Neuronal stem cell (in vitro differentiated cells): ENCODE measurements at regions not wholly inside any gene's neighbourhood (a gene's known extent, or its start where the extent isn't known, plus 50 kb on each side); places are given as distances from the start of the nearest gene placed in this dataset.

Experiments
- DNase-seq: peaks from one replicate; pipeline ENCODE4 v3.0.0-alpha.2; 2013; ENCODE audit warnings: low spot score
- H2AFZ ChIP-seq: one replicate; pipeline ENCODE4 v1.6.1; 2013; ENCODE audit warnings: mild to moderate bottlenecking, low read length, inconsistent platforms
- H2AK5ac ChIP-seq: 2 replicates; pipeline ENCODE4 v1.6.1; 2013; ENCODE audit warnings: low read depth, mild to moderate bottlenecking, inconsistent platforms, low read length, moderate library complexity, mixed read lengths
- H2BK120ac ChIP-seq: 2 replicates; pipeline ENCODE4 v1.6.1; 2013; ENCODE audit warnings: low read depth, mild to moderate bottlenecking, inconsistent platforms, low read length, moderate library complexity, mixed read lengths
- H2BK12ac ChIP-seq: one replicate; pipeline ENCODE4 v1.6.1; 2013; ENCODE audit warnings: low read length, inconsistent platforms
- H2BK15ac ChIP-seq: 2 replicates; pipeline ENCODE4 v1.6.1; 2013; ENCODE audit warnings: mild to moderate bottlenecking, low read length, inconsistent platforms, mixed read lengths
- H2BK5ac ChIP-seq: one replicate; pipeline ENCODE4 v1.6.1; 2013; ENCODE audit warnings: inconsistent platforms, mild to moderate bottlenecking, low read length, moderate library complexity
- H3K14ac ChIP-seq: one replicate; pipeline ENCODE4 v1.6.1; 2013; ENCODE audit warnings: low read length, inconsistent platforms
- H3K18ac ChIP-seq: 2 replicates; pipeline ENCODE4 v1.6.1; 2013; ENCODE audit warnings: low read length, inconsistent platforms
- H3K23ac ChIP-seq: 2 replicates; pipeline ENCODE4 v1.6.1; 2013; ENCODE audit warnings: low read depth, mild to moderate bottlenecking, mixed read lengths, low read length, inconsistent platforms; ENCODE audit not compliant: poor library complexity
- H3K27ac ChIP-seq: replicated peaks from 3 replicates; pipeline ENCODE4 v1.5.1; 2013; ENCODE audit warnings: low read length, inconsistent platforms
- H3K27me3 ChIP-seq, 3 experiments: 2 replicates each; pipeline ENCODE4 v1.6.1; 2013; ENCODE audit warnings: low read length in 3 of 3, mild to moderate bottlenecking in 2 of 3, inconsistent platforms in 1 of 3, low read depth in 1 of 3, mixed read lengths in 1 of 3, moderate library complexity in 1 of 3; ENCODE audit not compliant: control insufficient read depth in 3 of 3, insufficient read depth in 3 of 3
- H3K36me3 ChIP-seq, 2 donors: replicated peaks in 1 of 2; 2 replicates each; pipeline ENCODE4 v1.6.1; 2013; ENCODE audit warnings: low read length in 2 of 2; ENCODE audit not compliant: control insufficient read depth in 2 of 2, insufficient read depth in 2 of 2
- H3K4ac ChIP-seq: 2 replicates; pipeline ENCODE4 v1.6.1; 2013; ENCODE audit warnings: inconsistent platforms, mild to moderate bottlenecking, low read length, moderate library complexity
- H3K4me1 ChIP-seq, 2 donors: 1 replicate in 1 of 2; 2 replicates in 1 of 2; pipeline ENCODE4 v1.6.1; 2013; ENCODE audit warnings: low read length in 2 of 2, low read depth in 1 of 2; ENCODE audit not compliant: control insufficient read depth in 2 of 2, insufficient read depth in 1 of 2
- H3K4me2 ChIP-seq: one replicate; pipeline ENCODE4 v1.6.1; 2013; ENCODE audit warnings: mild to moderate bottlenecking, low read length, inconsistent platforms; ENCODE audit not compliant: insufficient read depth, poor library complexity, severe bottlenecking
- H3K4me3 ChIP-seq, 2 donors: 2 replicates each; pipeline ENCODE4 v1.5.1; 2013; ENCODE audit warnings: low read length in 2 of 2, mild to moderate bottlenecking in 2 of 2, inconsistent platforms in 1 of 2, moderate library complexity in 1 of 2
- H3K79me1 ChIP-seq: one replicate; pipeline ENCODE4 v1.6.1; 2013; ENCODE audit warnings: low read depth, mild to moderate bottlenecking, inconsistent platforms, low read length, moderate library complexity
- H3K9ac ChIP-seq: one replicate; pipeline ENCODE4 v1.6.1; 2013; ENCODE audit warnings: mild to moderate bottlenecking, low read depth, low read length, inconsistent platforms; ENCODE audit not compliant: poor library complexity
- H3K9me3 ChIP-seq, 2 donors: replicated peaks in 1 of 2; 2 replicates each; pipeline versions ENCODE3 to v1.6.1; 2013; ENCODE audit warnings: low read length in 2 of 2, mild to moderate bottlenecking in 2 of 2, inconsistent platforms in 1 of 2, low read depth in 1 of 2, mixed read lengths in 1 of 2, moderate library complexity in 1 of 2; ENCODE audit not compliant: control insufficient read depth in 2 of 2, insufficient read depth in 1 of 2
- H4K8ac ChIP-seq: one replicate; pipeline ENCODE4 v1.6.1; 2013; ENCODE audit warnings: low read depth, mild to moderate bottlenecking, inconsistent platforms, low read length, moderate library complexity
- H4K91ac ChIP-seq: one replicate; pipeline ENCODE4 v1.6.1; 2013; ENCODE audit warnings: low read length, low read depth, mild to moderate bottlenecking, inconsistent platforms; ENCODE audit not compliant: poor library complexity
- WGBS, 2 donors: extraction: QIAGEN DNeasy Blood & Tissue Kit; methylation state at CpG; one replicate each; pipeline ENCODE4 v1.1.7; 2013; ENCODE audit warnings: missing lambda C conversion rate in 2 of 2, mixed read lengths in 1 of 2; ENCODE audit not compliant: insufficient read length in 2 of 2, insufficient replicate concordance in 1 of 2; ENCODE audit errors: extremely low coverage in 2 of 2; 5-methylcytosine and 5-hydroxymethylcytosine counted together

GRCh38 chr2:104125096-104125495 lies 728.8 kb upstream of the POU3F3 start:
- Histone ChIP-seq H3K4me1 (peaks cover 2 to 21% of the 10 kb centered on the region in 2 donors), H3K9me3 (no peaks in the 10 kb centered on the region), H2BK5ac (no peak overlapping the region), H3K23ac (no peak overlapping the region), H3K36me3 (no peaks in the 10 kb centered on the region), H4K8ac (no peak overlapping the region), H2AFZ (no peak overlapping the region), H3K27me3 (no peaks in the 10 kb centered on the region), H2BK15ac (no peak overlapping the region), H2BK120ac (no peak overlapping the region), H3K4me3 (no peak overlapping the region), H3K27ac (no peak overlapping the region), H4K91ac (no peak overlapping the region), H3K4ac (no peak overlapping the region), H3K18ac (no peak overlapping the region), H3K4me2 (no peak overlapping the region), H3K14ac (no peak overlapping the region), H3K79me1 (no peaks in the 10 kb centered on the region), H2BK12ac (no peak overlapping the region), H2AK5ac (no peak overlapping the region), H3K9ac (no peak overlapping the region)
- DNase-seq: no peak
- no CpG with 5 or more reads among the region's 2 CpGs for WGBS, 2 donors

DNA sequence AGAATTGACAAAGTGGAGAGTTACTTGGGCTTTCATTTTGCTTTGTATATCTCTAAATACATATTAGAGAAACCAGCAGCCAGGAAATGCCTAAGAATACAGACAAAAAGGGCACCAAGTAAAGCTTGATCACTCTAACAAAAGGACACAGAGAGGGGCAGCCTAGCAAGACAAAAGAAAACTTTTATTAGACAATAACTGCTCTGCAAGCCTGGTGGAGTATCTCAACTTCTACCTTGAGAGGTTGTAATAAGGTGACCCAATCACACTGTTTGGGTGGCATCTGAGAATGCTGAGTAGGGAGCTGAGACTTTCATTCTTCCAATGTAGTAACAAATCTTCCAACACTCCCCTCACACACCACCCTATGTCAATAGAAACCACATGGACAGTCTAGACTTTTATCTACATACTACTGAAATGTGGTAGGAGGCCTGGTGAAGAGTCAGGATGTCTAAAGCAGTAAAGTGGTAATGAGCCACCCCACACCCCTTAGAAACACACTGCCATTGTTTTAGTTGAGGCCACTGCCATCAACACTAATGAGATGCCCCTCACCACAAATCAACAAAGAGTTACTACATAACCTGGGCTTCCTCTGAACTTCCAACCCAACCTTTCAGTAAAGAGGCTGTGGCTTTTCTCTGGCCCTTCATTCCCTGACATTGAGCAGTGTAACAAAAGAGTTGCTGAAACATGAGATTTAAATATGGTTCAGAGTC lies 726.7 kb upstream of the POU3F3 start:
- Histone ChIP-seq H4K91ac (no peak overlapping the region), H3K9ac (no peak overlapping the region), H2BK15ac (no peak overlapping the region), H2BK12ac (no peak overlapping the region), H3K27ac (no peak overlapping the region), H3K36me3 (no peaks in the 10 kb centered on the region), H3K4me3 (no peak overlapping the region), H3K9me3 (no peaks in the 10 kb centered on the region), H2AK5ac (no peak overlapping the region), H3K79me1 (no peaks in the 10 kb centered on the region), H3K23ac (no peak overlapping the region), H3K14ac (no peak overlapping the region), H2AFZ (peak overlapping the region; percentile 37), H4K8ac (no peak overlapping the region), H3K4me2 (no peak overlapping the region), H2BK120ac (no peak overlapping the region), H3K4ac (no peak overlapping the region), H3K27me3 (no peaks in the 10 kb centered on the region), H2BK5ac (no peak overlapping the region), H3K4me1 (peaks cover 2 to 8% of the 10 kb centered on the region in 2 donors), H3K18ac (no peak overlapping the region)
- DNase-seq: no peak

DNA sequence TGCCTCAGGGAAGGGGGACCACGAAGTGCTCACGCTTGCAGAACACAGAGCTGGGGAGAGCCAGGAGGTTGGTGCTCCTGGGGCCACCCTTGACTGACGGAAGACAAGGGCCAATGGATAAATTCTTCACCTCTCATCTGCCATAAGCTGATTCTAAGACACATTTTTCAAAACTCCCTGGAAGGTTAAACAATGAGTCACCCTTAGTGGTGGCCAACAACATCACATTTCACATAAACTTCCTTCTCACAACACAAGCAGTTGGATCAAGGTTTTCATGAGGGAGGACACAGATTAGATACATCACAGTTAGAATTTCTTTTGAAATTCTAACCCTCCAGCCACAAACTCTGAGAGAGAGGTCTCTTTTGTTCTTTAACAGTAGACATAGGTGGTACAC lies 713.6 kb upstream of the POU3F3 start:
- H3K4me1 ChIP-seq: peaks cover 2 to 8% of the 10 kb centered on the region in 2 donors
- no peak overlapping the region for H3K4me3 ChIP-seq
- no peak overlapping the region for H2AFZ ChIP-seq
- H3K79me1 ChIP-seq: no peaks in the 10 kb centered on the region
- H3K18ac ChIP-seq: peak overlapping the region; percentile 36
- H3K9me3 ChIP-seq: peaks cover 0 to 2% of the 10 kb centered on the region in 2 donors
- H3K14ac ChIP-seq: no peak overlapping the region
- no peak overlapping the region for H3K23ac ChIP-seq
- H2BK120ac ChIP-seq: no peak overlapping the region
- no peak overlapping the region for H3K4me2 ChIP-seq
- H4K91ac ChIP-seq: no peak overlapping the region
- no peak overlapping the region for H4K8ac ChIP-seq
- H2BK15ac ChIP-seq: no peak overlapping the region
- WGBS, 2 donors: no CpG with 5 or more reads among the region's 3 CpGs
- no peak for DNase-seq
- H3K36me3 ChIP-seq: no peaks in the 10 kb centered on the region
- no peak overlapping the region for H3K27ac ChIP-seq
- no peak overlapping the region for H2AK5ac ChIP-seq
- no peaks in the 10 kb centered on the region for H3K27me3 ChIP-seq
- H2BK5ac ChIP-seq: no peak overlapping the region
- H2BK12ac ChIP-seq: no peak overlapping the region
- no peak overlapping the region for H3K9ac ChIP-seq
- peak overlapping the region; percentile 38 for H3K4ac ChIP-seq

DNA sequence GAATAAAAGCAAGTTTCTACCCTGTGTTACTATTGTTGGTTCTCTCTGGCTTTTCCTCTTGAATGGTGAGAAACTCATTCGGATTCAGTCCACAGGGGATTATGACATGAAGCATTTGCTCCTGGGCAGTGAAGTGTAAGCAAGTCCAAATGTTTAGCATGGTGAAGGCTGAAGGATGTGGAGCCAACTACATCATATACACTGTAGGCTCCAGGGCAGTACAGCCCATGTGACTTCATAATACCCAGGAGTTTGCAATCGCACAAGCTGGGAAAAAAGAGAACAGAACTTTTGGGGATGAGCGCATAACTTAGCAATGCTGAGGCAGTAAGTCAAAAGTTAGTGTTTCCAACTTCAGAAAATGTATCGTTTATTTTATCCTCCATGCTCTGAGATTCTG lies 695.7 kb upstream of the POU3F3 start:
- no peak overlapping the region for H3K18ac ChIP-seq
- no peak overlapping the region for H2BK15ac ChIP-seq
- H3K9me3 ChIP-seq: no peaks in the 10 kb centered on the region
- no peak overlapping the region for H3K4ac ChIP-seq
- no peak overlapping the region for H3K9ac ChIP-seq
- no peaks in the 10 kb centered on the region for H3K36me3 ChIP-seq
- H2BK120ac ChIP-seq: no peak overlapping the region
- H2AFZ ChIP-seq: peak overlapping the region; percentile 2
- H3K79me1 ChIP-seq: no peaks in the 10 kb centered on the region
- H4K8ac ChIP-seq: no peak overlapping the region
- no peak overlapping the region for H2BK12ac ChIP-seq
- no peak overlapping the region for H3K4me2 ChIP-seq
- H2BK5ac ChIP-seq: no peak overlapping the region
- no peak for DNase-seq
- H3K4me1 ChIP-seq: peaks cover 2 to 5% of the 10 kb centered on the region in 2 donors
- no peak overlapping the region for H3K27ac ChIP-seq
- no peak overlapping the region for H3K4me3 ChIP-seq
- no CpG with 5 or more reads among the region's 4 CpGs for WGBS, 2 donors
- H4K91ac ChIP-seq: no peak overlapping the region
- no peak overlapping the region for H3K23ac ChIP-seq
- no peak overlapping the region for H2AK5ac ChIP-seq
- H3K27me3 ChIP-seq: no peaks in the 10 kb centered on the region
- H3K14ac ChIP-seq: no peak overlapping the region
